ENCODE measurements at regions not wholly inside any gene's neighbourhood (a gene's known extent, or its start where the extent isn't known, plus 50 kb on each side); places are given as distances from the start of the nearest gene placed in this dataset.

DNA sequence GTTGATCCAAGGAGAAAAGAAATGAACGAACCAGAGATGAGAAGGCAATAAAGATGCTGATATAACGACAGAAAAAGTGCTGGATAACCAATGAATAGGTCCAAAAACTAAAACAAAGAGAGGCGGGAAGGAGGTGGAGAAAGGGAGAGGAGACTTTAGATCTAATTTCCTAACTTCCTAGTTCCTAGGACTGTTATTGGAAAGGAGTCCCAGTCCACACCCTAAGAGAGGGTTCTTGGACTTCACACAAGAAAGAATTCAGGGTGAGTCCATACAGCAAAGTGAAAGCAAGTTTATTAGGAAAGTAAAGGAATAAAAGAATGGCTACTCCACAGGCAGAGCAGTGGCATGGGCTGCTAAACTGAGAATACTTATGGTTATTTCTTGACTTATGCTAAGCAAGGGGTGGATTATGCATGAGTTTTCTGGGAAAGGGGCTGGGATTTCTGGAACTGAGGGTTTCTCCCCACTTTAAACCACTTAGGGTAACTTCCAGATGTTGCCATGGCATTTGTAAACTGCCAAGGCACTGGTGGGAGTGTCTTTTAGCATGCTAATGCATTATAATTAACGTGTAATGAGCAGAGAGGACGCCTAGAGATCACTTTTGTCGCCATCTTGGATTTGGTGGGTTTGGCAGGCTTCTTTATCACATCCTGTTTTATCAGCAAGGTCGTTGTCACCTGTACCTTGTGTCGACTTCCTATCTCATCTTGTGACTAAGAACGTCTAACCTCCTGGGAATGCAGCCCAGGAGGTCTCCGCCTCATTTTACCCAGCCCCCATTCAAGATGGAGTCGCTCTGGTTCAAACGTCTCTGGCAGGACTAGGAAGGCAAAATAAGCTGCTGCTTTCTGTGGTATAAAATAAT is 60.9 kb upstream of the RBM24 start:
- no peak overlapping the region for H2AFZ ChIP-seq (ENCODE audit: low read length)
- H3K4me1 Mint-ChIP-seq, result no peaks in the 10 kb centered on the region

More for the DNA sequence above, 60.9 kb upstream of the RBM24 start:
- Histone ChIP-seq H2BK12ac (ENCODE audit: insufficient read length, low read depth, low read length) (no peak overlapping the region), H3K18ac (ENCODE audit: insufficient read length, low read depth, low read length) (no peak overlapping the region), H3T11ph (ENCODE audit: low read length) (no peak overlapping the region), H2BK120ac (ENCODE audit: low read depth, low read length, poor library complexity, severe bottlenecking) (no peak overlapping the region), H2BK5ac (ENCODE audit: insufficient read length, low read length) (no peak overlapping the region), H3K23me2 (ENCODE audit: insufficient read length, low read depth, low read length, poor library complexity, severe bottlenecking) (no peaks in the 10 kb centered on the region), H3K4me2 (ENCODE audit: insufficient read depth, insufficient read length, low read length) (no peak overlapping the region), H3K4me1 (ENCODE audit: insufficient read depth, low read length) (no peaks in the 10 kb centered on the region), H2AK5ac (ENCODE audit: insufficient read length, low read length) (no peak overlapping the region), H2BK15ac (ENCODE audit: low read depth, low read length) (no peak overlapping the region), H3K9me3 (ENCODE audit: control insufficient read depth, low read depth, low read length) (no peaks in the 10 kb centered on the region), H3K27ac (ENCODE audit: insufficient read length, low read depth, low read length) (no peak overlapping the region), H4K5ac (ENCODE audit: insufficient read length, low read depth, low read length) (no peak overlapping the region), H3K27me3 (ENCODE audit: insufficient read depth, low read length) (no peaks in the 10 kb centered on the region), H3K79me2 (ENCODE audit: insufficient read depth, low read length) (no peaks in the 10 kb centered on the region), H4K8ac (replicated peaks; ENCODE audit: insufficient read length, low read depth, low read length) (no peak overlapping the region), H3K56ac (ENCODE audit: insufficient read length, low read depth, low read length) (no peak overlapping the region), H3K79me1 (ENCODE audit: insufficient read depth, low read depth, low read length, poor library complexity, severe bottlenecking) (no peaks in the 10 kb centered on the region), H3K23ac (ENCODE audit: insufficient read length, low read depth, low read length) (no peak overlapping the region), H4K20me1 (ENCODE audit: control insufficient read depth, insufficient read depth, insufficient read length) (no peaks in the 10 kb centered on the region), H4K91ac (ENCODE audit: insufficient read length, low read depth, low read length) (no peak overlapping the region), H3K9ac (ENCODE audit: extremely low read depth, insufficient read length, low read length) (no peak overlapping the region), H3K14ac (ENCODE audit: insufficient read depth, low read length) (no peak overlapping the region), H2BK20ac (ENCODE audit: low read depth, low read length, poor library complexity, severe bottlenecking) (no peak overlapping the region), H3K4ac (ENCODE audit: low read depth, low read length) (no peak overlapping the region)
- Mint-ChIP-seq H3K9me3 (peaks cover 22 to 24% of the 10 kb centered on the region in 2 experiments), H3K4me3 (no peak overlapping the region), H3K36me3 (ENCODE audit: insufficient read depth in 1 of 3, low read depth in 3 of 3) (peaks cover 0 to 14% (median 5%) of the 10 kb centered on the region in 3 experiments; a peak in 4 of 7 replicates), H3K27me3 (ENCODE audit: low read depth) (no peaks in the 10 kb centered on the region; the same call in 1 of the 2 replicates), H3K27ac (no peak overlapping the region)
- WGBS (ENCODE audit: extremely low coverage, insufficient read length, low lambda C conversion rate), result no CpG with 5 or more reads among the region's 12 CpGs
- no peak for DNase-seq
- TF ChIP-seq, protein P1, sequence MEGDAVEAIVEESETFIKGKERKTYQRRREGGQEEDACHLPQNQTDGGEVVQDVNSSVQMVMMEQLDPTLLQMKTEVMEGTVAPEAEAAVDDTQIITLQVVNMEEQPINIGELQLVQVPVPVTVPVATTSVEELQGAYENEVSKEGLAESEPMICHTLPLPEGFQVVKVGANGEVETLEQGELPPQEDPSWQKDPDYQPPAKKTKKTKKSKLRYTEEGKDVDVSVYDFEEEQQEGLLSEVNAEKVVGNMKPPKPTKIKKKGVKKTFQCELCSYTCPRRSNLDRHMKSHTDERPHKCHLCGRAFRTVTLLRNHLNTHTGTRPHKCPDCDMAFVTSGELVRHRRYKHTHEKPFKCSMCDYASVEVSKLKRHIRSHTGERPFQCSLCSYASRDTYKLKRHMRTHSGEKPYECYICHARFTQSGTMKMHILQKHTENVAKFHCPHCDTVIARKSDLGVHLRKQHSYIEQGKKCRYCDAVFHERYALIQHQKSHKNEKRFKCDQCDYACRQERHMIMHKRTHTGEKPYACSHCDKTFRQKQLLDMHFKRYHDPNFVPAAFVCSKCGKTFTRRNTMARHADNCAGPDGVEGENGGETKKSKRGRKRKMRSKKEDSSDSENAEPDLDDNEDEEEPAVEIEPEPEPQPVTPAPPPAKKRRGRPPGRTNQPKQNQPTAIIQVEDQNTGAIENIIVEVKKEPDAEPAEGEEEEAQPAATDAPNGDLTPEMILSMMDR (conservative IDR thresholded peaks at IDR 0.05), result no peak

Measured in H9 (cell line).